Frontal cortex (tissue), 3 donors: ENCODE measurements at regions not wholly inside any gene's neighbourhood (a gene's known extent, or its start where the extent isn't known, plus 50 kb on each side); places are given as distances from the start of the nearest gene placed in this dataset.

Source experiments
- DNase-seq, 2 donors: peaks; one replicate each; pipeline ENCODE4 v3.0.0; 2012; ENCODE audit warnings: low spot score in 2 of 2
- FAIRE-seq: peaks from 2 replicates; lab custom pipeline; 2012; peaks lifted over from hg19 to GRCh38; lab: Jason Lieb, UNC
- donor health status: control.
- donor health status: control.
- donor health status: control.

- no peak for FAIRE-seq
- DNase-seq = no peak
Observed at GRCh38 chr2:17311106-17311619, 207.1 kb downstream of the RAD51AP2 start.

DNA sequence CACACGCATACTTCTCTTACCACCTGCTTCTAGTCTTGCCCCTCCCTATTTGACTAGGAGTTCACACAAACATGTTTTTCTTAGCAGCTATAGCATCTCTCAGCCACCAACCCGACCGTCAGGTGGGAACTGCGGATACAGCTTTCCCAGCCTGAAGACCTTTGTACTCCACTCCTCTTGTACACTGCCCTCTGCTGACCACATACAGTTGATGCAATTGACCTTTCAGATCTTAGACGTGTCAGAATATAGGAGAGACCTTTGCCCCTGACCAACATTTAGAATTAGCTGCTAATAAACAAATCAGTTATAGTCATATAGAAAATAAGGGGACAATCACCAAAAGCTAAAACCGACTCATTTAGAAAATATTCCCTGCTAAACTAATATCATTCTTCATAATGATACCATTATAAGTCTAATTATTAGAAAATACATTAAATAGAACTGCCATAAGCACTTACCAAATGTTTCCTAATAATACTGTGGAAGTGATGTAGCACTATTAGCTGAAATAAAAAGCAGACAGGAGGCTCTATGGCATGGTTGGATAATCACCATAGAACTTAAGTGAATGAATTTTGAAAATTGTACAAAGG is 208.4 kb downstream of the RAD51AP2 start:
- FAIRE-seq (peak; percentile 26), DNase-seq (peak in 1 of 2 donors; percentile 10)

- DNase-seq = no peak
- no peak for FAIRE-seq
Observed at GRCh38 chr2:17309181-17309580, 209.1 kb downstream of the RAD51AP2 start.

DNA sequence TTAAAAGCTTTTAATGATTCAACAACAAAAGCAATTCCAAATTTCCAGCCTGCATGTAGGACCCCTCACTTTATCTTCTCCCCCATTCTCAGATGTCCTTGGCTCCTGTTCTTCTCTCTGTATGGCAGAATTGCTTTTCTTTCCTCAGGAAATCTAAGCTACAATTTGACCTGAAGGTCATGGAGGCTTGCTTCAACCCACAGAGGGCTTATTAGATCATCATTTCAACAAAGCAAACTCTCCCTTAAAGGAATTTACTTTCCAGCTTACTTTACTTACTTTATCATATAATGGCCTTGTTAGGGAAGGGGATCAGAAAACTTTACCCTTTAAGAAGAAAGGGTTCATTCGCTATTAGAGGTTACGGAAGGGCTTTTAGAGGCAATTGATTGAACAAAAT is 211.5 kb downstream of the RAD51AP2 start:
- DNase-seq = no peak
- no peak for FAIRE-seq

DNA sequence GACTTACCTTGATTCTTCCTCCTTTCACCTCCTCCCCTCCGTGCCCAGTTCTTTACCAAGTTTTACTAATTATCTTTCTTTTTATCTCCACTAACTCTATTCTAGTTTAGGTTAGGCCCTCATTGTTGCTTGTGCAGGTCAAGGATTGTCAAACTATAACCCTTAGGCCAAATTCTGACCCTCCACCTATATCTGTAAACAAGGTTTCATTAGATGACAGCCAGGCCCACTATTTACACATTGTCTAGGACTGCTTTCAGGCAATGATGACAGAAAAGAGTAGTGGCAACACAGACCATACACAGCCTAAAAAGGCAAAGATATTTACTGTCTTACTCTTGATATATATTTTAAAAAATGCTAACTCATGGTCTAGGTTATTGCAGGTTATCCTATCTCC is 212.0 kb downstream of the RAD51AP2 start:
- FAIRE-seq (no peak), DNase-seq (no peak)

DNA sequence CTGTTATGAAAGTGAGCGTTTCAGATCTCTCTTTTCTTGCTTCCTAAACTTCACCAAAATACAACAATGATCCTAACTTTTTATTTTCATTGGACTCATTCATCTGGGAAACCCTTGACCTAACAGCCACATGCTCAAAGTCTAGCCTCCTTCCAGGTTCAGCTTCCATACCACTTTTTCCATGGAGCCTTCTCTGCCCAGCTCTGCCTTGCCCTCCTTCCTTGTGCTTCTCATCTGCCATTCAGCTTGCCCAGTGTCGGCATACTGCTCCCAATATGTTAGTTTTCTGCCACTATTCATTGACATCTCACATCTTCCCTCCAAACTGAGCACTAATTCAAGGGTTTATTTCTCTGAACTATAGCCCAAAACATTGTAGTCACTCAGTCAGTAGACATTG is 214.7 kb downstream of the RAD51AP2 start:
- DNase-seq (no peak), FAIRE-seq (no peak)

DNA sequence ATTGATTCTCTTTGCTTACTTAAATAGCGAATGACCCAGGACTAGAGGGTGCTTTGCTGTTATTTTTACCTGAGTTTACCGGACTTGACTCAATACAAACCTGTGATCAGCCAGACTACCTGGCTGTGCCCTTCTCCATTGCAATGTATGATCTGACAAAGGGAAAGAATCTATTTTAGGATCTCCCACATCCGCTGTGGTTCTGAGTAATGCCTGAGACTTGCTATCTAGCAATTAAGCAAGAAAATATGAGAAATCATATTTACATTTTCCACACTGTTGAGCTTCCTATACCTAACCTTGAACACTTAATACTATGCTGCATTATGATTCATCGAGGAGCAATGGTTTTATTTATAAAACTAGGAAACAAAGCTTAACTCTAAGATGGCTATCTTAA is 215.2 kb downstream of the RAD51AP2 start:
- no peak for FAIRE-seq

DNA sequence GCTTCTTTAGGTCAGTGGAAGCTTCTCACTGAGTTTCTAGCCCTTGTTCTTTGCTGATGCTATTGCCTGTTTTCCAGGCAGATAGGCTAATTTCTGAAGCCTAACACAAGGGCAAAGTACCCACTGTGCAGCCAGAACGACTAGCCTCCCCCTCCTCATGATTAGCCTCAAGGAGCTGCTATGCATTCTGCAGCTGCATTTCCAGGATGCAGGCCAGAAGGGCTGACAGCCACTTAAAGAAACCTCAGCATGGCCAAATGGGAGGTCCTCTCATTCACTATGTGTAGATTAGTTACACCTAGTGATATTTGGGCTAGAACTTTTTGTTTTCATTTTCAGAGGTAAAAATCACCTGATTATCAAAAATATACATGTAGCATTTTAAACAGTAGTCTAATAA is 216.0 kb downstream of the RAD51AP2 start:
- DNase-seq (no peak), FAIRE-seq (no peak)

More for the DNA sequence above, 215.2 kb downstream of the RAD51AP2 start:
- DNase-seq = no peak

- DNase-seq = no peak
- FAIRE-seq = no peak
Observed at GRCh38 chr2:17301437-17301836, 216.8 kb downstream of the RAD51AP2 start.

- peak in 1 of 2 donors; percentile 18 for DNase-seq
- FAIRE-seq = no peak
Observed at GRCh38 chr2:17299891-17300540, 218.2 kb downstream of the RAD51AP2 start.

DNA sequence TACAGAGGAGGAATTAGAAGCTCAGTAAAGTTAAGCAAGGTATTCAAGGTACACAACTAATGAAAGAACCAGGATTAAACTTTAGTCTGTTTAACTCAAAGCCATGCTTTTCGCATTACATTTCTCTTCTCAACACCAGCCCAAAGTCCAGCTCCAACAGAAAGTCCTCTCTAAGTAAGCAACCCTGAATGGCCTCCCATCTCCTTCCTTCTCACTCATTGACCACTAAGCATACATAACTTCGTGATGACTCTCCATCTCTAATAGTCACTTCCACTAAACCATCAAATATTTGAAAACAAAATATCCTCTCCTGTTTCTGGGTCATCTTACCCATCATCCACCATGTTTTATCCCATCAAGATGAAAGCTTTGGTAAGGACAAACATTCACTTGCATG is 219.8 kb downstream of the RAD51AP2 start:
- no peak for FAIRE-seq

GRCh38 chr2:17296686-17297085 is 221.6 kb downstream of the RAD51AP2 start:
- DNase-seq (no peak), FAIRE-seq (no peak)

More for the DNA sequence above, 219.8 kb downstream of the RAD51AP2 start:
- DNase-seq = no peak

DNA sequence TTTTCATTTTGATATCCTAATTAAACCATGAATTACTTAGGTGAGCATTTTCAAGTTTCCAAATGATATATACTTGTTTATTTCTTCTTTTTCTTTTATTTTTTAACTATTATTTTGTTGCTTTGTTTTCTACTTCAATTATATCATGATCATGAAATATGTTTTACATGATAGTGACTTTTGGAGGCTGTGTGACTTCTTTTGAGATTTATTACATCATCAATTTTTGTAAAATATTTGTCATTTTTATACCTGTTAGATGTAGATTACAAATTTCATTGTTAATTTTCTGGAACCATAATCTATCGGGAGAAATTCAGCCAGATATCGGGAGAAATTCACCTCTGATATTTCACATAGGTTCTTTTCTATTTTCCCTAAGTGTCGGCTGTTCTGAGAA is 228.6 kb downstream of the RAD51AP2 start:
- DNase-seq (no peak), FAIRE-seq (no peak)

GRCh38 chr2:17287183-17287582 is 231.1 kb downstream of the RAD51AP2 start:
- DNase-seq (no peak), FAIRE-seq (no peak)

DNA sequence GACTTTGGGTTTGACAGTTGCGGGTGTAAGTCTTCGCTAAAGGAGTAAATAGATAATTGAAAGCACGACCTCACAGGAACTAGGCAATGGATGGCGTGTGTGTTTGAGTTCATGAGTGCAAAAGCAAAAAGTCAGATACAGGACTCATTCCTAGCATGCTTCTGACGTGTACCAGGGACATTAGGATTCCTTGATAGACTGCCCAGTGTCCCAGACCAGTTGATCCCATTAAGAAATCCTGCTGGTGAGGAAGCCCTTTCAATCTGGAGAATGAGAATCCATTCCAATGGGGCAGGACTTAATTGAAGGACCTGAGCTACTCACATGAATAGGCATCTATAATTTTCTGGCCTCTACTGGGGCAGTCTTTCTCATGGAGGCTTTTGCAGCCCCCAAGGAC is 235.4 kb downstream of the RAD51AP2 start:
- FAIRE-seq = no peak
- DNase-seq = no peak

DNA sequence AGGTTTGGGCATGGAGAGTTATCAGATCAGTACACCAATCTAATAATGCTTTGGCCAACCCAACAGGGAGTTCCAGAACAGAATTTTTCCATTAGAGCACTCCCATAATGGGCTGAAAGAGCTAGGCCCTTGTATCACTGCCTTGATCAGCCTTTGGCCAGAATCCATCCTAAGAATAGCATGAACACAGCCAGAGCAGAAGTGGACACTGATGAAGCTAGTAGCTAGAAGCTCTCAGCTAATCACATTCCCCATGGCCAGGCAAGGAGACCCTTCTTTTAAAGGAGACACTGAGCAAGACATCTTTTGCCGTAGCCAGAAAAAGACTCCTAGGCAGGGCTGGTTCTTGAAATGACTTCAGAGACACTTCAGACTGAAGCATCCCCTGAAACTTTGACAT is 236.0 kb downstream of the RAD51AP2 start:
- DNase-seq (no peak), FAIRE-seq (no peak)

- DNase-seq (no peak), FAIRE-seq (no peak)
Observed at GRCh38 chr2:17276220-17276619, 242.0 kb downstream of the RAD51AP2 start.

DNA sequence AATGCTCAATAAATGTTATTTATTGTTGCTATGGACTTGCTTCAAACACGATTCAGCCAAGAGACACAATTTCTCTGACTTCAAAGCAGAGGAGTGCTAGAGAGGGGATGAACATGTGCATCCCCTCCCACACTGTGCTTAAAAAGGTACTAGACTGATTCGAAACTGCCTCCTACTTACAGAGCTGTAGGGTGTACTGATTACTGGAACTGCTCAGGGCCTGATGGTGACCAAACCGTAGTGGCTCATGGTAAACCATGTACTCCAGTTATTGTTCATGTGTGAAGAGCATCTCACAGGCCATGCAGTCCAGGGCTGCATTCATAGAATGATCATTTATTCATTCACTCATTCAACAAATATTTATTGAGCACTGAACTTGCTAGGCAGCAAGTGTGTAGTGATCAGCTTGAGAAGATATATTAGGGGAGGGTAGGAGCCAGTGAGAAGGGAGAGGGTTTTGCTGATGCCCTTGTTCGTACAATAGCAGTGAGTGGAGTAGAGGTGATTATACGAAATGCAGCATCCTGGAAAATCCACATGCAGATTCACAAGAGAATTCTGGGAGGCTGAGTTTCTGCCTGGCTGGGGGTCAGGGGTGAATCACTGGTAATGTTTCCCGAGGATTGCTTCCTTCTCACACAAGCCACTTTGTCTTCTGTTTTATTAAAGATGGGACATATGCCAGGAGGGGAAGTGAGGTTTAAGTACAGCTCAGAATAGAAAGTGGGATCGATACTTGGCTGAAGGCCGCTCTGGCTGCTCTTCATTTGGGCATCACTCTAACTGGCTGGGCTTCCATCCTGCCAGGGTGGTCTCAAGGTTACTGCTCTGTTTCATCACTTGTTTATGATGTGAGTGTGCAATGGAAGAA is 245.4 kb downstream of the RAD51AP2 start:
- FAIRE-seq (no peak), DNase-seq (no peak)

GRCh38 chr2:17272170-17272569 is 246.1 kb downstream of the RAD51AP2 start:
- FAIRE-seq (no peak), DNase-seq (no peak)

- no peak for FAIRE-seq
- DNase-seq = no peak
Observed at GRCh38 chr2:17271416-17271815, 246.8 kb downstream of the RAD51AP2 start.

DNA sequence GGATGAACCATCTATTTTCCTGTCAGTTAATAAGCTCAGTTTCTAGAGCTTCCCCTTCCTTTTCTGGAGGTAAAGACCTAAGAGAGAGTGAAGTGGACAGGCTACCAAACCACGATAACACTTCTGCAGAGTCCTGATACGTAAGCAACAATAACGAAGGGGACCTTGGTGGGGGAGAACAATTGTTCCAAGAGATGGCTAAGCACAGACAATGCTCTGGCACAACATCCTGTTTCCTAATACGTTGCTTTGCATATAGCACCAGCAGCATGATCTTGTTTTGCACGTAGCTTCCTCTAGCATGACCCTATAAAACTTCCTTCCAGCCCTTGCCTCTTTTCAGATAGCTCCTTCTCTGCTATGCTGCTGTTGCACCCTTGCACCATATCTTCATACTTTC is 247.3 kb downstream of the RAD51AP2 start:
- no peak for FAIRE-seq

More for the DNA sequence above, 247.3 kb downstream of the RAD51AP2 start:
- DNase-seq = no peak
